ENCODE measurements at regions not wholly inside any gene's neighbourhood (a gene's known extent, or its start where the extent isn't known, plus 50 kb on each side); places are given as distances from the start of the nearest gene placed in this dataset.
"Not testable (repeated sequence)": the region's sequence is repeated elsewhere in the genome, so short reads cannot be mapped to it uniquely, and the experiment has no call there.

DNA sequence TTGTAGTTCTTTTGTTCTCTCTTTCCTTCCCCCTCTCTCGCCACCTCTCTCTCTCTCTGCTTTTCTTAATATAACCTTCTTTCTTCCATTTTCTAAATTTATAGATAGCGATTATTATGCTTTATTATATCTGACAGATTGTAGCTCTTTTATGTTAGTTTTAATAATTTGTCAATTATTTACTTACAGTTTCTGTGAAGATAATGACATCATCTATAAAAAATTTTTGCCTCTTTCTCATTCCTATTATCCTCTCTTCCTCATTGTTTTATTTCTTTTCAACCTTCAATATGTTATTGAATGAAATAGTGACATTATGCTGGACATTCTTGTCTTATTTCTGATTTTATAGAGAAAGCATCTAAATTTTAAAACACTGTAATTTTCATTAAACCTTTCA, 469.6 kb upstream of the NRG3 start:
- DNase-seq (ENCODE audit: low read depth in 2 of 2, low spot score in 1 of 2), result no peak

DNA sequence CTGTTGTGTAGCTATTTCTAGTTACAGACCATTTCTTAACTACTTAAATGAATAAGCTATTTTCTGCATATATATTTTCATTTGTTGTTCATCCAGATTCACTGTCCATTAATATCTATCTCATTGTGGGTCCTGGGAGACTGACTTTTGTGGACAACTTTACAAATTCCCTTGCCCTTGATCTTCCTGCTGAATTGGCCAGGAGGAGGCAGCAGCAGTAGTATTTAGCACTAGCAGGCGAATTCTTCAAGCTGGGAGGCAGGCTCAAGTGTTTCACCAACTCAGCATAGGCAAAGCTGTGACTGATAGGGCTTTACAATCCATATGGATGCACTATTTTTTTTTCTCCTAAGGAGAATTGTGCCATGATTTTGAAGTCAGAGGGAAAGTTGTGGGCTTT, 461.0 kb upstream of the NRG3 start:
- no peak for DNase-seq (ENCODE audit: low read depth in 2 of 2, low spot score in 1 of 2)

DNA sequence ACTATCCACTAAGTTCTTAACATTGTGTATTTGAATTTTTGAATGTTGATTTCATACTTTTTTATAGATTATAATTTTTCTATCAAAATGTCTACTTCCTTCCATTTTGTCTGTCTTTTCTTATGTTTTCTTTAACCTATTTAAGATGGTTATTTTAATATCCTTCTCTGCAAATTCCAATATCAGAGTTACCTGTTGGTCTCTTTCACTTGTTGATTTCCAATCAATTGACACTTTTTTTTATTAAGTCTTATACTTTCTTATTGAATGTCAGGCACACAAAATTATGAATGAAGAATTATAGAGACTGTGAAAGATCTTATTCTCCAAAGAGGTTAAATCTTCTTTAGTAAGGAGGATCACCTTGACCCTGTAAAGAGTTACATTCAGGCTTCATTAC, 448.3 kb upstream of the NRG3 start:
- DNase-seq (ENCODE audit: low read depth in 2 of 2, low spot score in 1 of 2), result no peak

DNA sequence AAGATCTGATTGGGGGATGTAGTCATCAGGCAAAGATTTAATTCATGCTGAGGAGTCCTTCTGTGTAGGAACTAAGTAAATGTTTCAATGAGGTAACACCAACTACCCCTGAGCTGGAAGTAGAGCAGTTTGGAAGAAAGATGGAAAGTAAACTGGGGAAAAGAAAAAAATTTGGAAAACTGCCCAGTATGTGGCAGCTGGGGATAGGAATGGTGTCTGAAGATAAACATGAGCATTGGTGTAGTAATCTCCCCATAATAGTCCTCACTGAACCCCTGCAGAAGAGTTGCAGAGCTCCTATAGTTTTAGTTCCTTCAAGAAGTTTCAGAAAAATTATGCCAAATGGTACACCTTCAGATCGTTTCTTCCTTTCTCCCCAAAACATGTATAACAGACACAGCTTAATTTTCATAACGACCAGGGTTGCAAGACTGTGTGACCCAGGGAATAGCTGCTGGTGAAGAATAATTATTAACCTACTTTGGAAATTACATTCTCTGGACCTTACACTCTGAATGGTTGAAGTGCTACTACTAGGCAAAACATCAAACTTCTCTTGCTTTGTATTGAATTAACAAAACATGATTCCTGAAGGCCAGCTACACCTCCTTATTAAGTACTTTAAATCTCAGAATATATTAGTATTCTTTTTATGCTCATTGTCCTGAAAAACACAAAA, 446.4 kb upstream of the NRG3 start:
- no peak for DNase-seq (ENCODE audit: low read depth in 2 of 2, low spot score in 1 of 2)

DNA sequence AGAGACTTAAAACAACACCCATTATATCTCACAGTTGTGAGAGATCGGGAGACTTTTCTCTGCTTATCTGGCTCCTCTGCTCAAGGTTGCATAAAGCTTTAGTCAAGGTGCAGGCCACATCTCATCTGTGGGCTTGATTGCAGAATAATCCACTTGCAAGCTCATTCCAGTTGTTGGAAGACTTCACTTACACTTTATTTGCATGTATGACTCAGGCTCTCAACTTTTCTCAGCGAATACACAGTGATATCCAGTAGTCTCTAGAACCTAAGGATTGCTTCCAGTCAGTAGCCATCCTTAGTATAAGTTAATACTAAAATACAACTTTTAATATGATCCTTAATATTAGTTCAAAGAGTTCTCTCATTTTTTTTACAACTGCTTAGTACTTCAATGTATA, 435.5 kb upstream of the NRG3 start:
- DNase-seq (ENCODE audit: low read depth in 2 of 2, low spot score in 1 of 2), result no peak

DNA sequence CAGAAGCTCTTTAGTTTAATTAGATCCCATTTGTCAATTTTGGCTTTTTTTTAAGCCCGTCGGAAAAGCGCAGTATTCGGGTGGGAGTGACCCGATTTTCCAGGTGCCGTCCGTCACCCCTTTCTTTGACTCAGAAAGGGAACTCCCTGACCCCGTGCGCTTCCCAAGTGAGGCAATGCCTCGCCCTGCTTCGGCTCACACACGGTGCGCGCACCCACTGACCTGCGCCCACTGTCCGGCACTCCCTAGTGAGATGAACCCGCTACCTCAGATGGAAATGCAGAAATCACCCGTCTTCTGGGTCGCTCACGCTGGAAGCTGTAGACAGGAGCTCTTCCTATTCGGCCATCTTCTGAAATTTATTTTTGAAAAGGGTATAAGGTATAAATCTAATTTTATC, 433.4 kb upstream of the NRG3 start:
- DNase-seq (ENCODE audit: low read depth in 2 of 2, low spot score in 1 of 2), result not testable (repeated sequence)

DNA sequence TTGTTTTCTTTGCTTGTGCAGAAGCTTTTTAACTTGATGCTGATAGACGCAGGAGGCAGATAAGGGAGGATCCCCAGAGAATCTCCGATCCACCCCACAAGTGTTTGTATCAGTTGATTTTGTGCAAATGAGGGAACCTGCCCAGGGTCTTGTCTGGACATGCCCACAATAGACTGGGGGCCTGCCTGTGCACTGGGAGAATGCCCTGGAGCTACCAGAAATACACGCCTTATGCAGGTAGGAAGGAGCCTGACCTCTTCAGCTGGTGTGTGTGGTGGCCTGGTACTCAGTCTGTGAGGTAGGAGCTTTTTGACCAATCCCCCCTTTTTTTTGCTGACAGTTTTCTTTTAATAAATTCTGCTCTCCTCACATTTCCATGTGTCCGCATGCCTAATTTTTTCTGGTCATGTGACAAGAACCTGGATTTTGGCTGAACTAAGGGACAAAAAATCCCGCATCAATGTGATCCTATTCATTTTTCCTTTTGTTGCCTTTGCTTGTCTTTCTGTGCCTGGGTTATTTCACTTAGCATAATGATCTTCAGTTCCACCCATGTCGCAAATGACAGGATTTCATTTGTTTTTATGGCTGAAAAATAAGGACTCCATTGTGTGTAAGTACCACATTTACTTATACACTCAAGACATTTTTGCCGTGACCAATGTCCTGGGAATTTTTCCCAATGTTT, 430.6 kb upstream of the NRG3 start:
- no peak for DNase-seq (ENCODE audit: low read depth in 2 of 2, low spot score in 1 of 2)

DNA sequence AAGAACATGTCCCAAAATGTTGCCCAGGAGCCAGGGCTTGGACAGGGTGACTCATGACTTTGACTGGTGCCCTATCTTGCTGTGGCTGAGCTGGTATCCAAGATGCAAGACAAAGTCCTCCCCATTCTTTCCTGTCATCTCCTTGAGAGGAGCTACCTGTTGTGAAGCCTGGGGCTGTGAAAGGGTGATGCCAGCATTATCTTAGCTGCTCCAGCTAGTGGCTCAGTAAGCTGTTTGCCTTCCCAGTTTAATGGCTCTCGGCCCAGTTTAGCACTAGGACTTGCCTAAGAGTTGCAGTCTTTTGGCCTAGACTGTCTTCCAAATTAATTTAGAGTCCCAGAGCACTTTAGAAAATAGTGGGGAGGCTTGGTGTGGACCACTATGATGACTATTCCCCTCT, 424.3 kb upstream of the NRG3 start:
- no peak for DNase-seq (ENCODE audit: low read depth in 2 of 2, low spot score in 1 of 2)

DNA sequence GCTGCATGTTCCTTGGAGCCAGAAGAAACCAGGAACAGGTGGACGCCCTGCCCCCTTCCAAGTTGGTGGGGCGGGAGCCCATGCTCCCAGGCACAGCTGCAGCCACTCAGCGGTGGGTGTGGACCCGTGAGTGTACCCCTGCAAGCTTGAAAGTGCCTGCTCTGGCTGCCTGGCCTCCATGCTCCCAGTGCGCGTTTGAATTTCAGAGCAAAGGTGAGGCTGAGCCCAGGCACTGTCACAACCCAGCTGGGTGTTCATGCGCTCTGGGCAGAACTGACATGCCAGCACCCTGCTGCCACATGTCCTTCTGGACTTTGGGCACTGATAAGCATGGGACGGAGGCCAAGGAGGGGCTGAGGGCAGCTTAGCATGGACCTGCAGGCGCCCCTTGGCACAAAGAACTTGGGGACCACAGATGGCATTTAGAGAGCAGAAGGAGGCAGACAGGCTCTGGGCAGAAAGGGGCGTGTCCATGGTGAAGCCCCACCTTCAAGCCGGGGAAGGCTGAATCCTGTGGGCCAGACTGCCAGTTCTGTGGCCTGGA, 402.0 kb upstream of the NRG3 start:
- DNase-seq (ENCODE audit: low read depth in 2 of 2, low spot score in 1 of 2), result no peak

DNA sequence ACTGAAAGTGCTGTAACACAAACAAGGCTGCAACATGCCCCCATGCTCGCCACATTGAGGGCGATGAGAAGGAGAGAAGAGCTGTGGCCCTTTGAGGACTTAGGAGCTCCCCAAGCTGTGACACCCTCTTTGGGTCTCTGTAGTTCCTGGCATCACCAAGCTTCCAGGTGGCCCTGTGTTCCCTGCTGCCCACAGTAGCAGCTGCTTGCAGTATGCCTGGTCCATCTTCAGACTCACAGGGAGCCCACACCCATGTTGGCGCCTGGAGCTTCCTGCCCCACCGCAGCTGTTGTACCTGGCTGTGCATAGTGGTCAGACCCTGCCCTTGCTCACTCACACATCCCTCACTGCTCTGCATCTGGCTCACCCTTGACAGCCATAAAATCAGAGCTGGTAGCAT, 401.2 kb upstream of the NRG3 start:
- DNase-seq (ENCODE audit: low read depth in 2 of 2, low spot score in 1 of 2), result no peak

DNA sequence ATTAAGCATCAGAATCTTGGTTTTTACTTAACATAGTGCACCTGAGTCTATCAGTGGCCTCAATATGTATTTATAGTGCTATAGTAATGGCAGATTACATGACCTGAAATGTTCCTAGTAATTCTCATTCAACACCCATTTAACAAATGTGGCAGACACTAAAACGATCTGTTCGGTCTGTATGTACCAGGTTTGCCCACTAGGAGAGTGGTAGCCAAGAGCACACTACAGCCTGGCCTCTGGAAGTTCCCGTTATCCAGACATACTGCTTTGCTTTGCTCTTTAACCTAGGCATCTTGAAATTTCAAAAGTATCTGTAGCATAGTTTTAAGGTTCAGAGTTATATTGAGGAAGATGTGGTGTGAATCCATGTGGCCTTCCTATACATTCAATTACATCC, 395.7 kb upstream of the NRG3 start:
- no peak for DNase-seq (ENCODE audit: low read depth in 2 of 2, low spot score in 1 of 2)

DNA sequence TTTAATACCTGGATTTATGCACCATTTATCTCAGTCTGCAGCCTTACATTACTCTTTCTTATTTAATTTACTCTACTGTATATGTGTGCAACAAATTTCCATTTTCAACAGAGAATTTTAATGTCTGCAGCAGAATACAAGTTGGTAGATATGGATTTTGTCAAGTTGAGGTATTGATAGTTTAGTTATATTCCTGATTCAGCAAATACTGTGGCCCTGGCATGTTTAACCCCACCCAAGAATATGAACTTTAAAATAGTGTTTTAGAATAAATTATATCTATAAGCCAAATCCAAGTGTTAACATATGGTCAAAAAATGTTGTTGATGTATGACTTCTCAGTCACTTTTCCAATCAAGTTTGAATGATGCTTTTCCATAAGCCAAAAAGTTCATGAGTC, 378.4 kb upstream of the NRG3 start:
- no peak for DNase-seq (ENCODE audit: low read depth in 2 of 2, low spot score in 1 of 2)

DNA sequence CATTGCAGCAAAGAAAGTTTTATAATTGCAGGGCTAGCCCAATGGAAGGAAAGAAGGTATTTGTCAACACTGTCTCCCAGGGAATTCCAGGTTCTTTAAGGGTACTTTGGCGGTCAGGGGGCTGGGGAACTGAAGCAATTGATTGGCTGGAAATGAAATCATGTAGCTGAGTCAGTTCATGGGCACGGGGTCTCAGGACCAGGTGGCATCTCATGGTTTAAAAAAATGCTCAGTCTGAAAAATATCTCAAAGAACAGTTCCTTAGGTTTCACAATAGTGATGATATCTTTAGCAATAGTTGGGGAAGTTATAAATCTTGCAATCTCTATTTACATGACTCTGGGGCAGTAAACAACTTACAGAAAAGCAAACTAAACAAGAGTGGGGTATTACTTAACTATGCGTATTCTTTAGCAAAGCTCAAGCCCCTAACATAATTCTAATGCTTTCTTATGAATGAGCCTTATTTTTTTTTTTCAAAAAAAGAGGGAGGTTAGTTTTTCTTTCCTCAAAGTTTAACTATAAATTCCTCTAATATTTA, 376.9 kb upstream of the NRG3 start:
- DNase-seq (ENCODE audit: low read depth in 2 of 2, low spot score in 1 of 2), result no peak

DNA sequence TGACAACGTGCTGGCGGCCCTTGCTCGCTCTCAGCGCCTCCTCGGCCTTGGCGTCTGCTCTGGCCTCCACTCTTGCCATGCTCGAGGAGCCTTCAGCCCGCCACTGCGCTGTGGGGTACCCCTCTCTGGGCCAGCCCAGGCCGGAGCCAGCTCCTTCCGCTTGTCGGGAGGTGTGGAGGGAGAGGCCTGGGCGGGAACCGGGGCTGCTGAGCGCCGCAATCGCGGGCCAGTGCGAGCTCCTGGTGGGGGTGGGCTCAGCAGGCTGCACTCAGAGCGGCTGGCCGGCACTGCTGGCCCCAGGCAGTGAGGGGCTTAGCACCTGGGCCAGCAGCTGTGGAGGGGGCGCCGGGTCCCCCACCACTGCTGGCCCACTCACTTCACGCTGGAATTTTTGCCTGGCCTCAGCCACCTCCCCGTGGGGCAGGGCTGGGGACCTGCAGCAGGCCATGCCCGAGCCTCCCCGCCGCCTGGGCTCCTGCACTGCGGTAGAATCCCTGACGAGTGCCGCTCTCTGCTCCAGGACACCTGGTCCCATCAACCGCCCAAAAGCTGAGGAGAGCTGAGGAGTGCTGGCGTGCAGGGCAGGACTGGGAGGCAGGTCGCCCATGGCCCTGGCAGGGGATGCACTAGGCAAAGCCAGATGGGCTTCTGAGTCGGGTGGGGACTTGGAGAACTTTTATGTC, 372.2 kb upstream of the NRG3 start:
- no peak for DNase-seq (ENCODE audit: low read depth in 2 of 2, low spot score in 1 of 2)

DNA sequence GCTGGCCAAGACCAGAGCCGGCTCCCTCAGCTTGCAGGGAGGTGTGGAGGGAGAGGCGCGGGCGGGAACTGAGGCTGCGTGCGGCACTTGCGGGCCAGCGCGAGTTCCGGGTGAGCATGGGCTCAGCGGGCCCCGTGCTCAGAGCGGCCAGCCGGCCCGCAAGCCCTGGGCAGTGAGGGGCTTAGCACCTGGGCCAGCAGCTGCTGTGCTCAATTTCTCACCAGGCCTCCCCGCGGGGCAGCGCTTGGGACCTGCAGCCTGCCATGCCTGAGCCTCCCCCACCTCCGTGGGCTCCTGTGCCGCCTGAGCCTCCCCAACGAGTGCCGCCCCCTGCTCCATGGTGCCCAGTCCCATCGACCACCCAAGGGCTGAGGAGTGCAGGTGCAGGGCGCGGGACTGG, 369.2 kb upstream of the NRG3 start:
- DNase-seq (ENCODE audit: low read depth in 2 of 2, low spot score in 1 of 2), result not testable (repeated sequence)

DNA sequence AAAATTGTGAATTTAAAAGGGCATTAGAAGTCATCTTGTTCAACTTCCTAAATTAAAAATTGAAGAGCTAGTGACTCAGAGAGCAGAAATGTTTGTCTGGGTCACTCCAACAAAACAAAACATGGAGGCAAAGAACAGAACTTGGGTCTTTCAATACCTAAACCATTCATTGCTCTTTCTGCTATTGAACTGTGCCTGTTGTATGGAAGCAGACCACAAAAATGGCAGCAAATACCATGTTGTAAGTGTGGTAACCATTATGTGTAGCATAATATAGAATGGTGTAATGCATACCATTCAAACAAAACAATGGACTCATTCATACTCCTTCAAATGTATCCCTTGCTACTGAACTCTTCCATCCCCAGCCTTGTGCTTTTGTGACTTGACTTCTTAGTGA, 360.2 kb upstream of the NRG3 start:
- DNase-seq (ENCODE audit: low read depth in 2 of 2, low spot score in 1 of 2), result no peak

DNA sequence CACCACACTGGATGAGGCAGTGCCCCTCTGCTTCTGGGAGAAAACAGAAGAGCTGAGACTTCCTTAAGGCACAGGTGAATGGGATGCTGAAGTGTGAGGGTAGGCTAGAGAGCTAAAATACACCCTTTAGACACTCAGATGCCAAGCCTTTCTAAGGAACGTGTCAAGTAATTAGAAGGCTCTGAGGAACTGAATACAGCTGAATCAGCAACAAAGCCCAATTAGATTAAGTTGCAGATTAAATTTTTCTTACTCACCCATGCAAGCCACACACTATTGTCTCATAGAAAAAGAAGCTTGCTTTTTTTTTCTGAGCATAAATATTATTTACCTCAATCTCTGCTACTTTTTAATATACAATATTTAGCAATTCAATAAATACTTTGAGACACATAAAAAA, 354.3 kb upstream of the NRG3 start:
- DNase-seq (ENCODE audit: low read depth in 2 of 2, low spot score in 1 of 2), result no peak

DNA sequence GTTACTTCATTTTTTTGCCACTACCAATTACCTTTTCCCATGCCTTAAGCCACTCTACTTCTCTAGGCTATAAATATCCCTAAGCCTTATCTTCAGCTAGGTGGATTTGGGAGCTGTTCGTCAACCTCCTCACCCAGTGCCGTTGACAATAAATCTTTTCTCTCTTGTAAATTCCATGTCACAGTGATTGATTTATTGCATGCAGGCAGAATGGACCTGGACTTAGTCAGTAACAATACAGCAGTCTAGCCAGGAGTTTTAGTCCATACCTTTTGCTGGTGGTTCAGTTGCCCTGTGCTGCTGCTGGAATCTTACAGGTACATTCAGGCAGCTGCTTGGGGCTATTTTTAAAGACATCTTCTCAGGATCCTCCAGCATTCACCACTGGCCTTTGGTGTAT, 350.5 kb upstream of the NRG3 start:
- no peak for DNase-seq (ENCODE audit: low read depth in 2 of 2, low spot score in 1 of 2)

DNA sequence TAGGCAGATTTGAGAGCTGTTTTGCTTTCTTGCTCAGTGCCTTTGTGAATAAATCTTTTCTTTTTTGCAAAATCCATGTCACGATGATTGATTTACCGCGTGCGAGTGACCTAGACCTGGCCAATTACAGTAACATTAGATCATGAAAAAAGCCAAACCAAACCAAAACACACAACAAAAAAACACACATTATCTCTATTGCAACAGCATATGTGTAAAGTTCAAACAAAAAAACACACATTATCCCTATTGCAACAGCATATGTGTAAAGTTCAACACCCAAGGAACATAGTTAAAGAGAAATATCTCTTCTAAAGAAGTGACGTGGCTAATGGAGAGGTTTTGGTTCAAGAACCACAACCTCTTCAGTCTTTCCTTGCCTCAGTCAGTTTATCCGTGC, 342.6 kb upstream of the NRG3 start:
- DNase-seq (ENCODE audit: low read depth in 2 of 2, low spot score in 1 of 2), result no peak

DNA sequence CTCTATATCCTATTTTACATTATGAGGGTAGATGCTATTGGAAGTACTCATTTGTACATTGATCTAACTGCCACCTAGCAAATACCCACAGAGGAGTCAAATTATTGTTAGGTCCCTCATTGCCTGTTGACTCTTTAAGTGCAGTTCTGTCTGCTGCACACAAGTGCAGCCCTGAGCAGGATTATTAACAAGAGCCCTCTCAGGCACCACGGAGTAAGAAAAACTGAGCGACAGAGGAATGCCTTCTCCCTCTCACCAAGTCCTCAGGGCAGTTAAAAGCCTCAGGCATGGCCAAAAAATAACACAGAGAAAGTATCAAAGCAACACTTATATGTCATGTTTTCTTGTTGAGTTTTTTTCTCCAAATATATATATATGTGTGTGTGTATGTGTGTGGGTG, 340.0 kb upstream of the NRG3 start:
- no peak for DNase-seq (ENCODE audit: low read depth in 2 of 2, low spot score in 1 of 2)

DNA sequence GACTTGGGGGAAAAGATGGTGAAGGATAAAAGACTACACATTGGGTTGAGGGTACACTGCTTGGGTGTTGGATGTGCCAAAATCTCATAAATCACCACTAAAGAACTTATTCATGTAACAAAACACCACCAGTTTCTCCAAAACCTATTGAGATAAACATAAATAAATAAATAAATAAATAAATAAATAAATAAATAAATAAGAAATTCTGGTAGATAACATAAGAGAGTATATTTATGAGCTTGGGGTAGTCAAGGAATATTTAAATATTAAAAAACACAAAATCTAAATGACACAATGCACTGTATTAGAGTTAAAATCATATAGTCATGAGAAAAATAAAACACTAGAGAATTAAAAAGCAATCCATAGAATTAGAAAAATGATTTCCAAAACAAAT, 333.5 kb upstream of the NRG3 start:
- no peak for DNase-seq (ENCODE audit: low read depth in 2 of 2, low spot score in 1 of 2)

DNA sequence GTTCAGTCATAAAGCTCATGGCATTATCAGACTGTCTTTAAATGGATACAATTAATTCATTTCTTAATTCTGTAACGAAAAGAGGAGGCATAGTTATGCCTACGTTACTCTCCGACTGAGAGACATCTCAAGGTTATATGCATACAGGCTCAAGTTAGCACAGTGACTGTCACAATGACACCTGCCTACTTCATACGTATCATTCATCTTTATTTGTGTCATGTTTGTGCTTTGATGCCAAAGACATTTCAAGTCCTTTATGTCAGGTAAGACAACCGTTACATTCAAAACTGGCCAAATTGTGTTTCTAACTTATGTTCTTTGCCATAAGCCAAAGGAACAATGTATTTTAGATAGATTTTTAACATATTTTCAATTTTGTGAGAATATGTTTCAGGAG, 328.8 kb upstream of the NRG3 start:
- DNase-seq (ENCODE audit: low read depth in 2 of 2, low spot score in 1 of 2), result no peak

All from stimulated activated CD8-positive, alpha-beta memory T cell treated with anti-CD3 and anti-CD28 coated beads, Interleukin-4, amount 100 ng/mL, for 4 hours (primary cell).